Caco-2 (cell line): ENCODE measurements at regions not wholly inside any gene's neighbourhood (a gene's known extent, or its start where the extent isn't known, plus 50 kb on each side); places are given as distances from the start of the nearest gene placed in this dataset.
A peak's percentile ranks its signal among the peaks of the same experiment; 100 is the strongest.

Experiments
- BruUV-seq: library from RNA; stranded (reverse); fragments of 400-500 nt; replicated peaks from 2 replicates; lab custom pipeline; 2021; lab: Mats Ljungman, UMichigan
- CTCF ChIA-PET: fragments of 300-600 bp; sonication (Branson Sonifier 250); formaldehyde crosslinking; loops from one replicate; lab custom pipeline; 2022; ENCODE audit warnings: antibody characterized with exemption; lab: Charles Lee
- POLR2A ChIA-PET: fragments of 300-600 bp; sonication (Branson Sonifier 250); formaldehyde crosslinking; loops from one replicate; lab custom pipeline; 2022; ENCODE audit warnings: antibody characterized with exemption; lab: Charles Lee
- DNase-seq, 2 experiments: peaks; one replicate each; pipeline versions ENCODE4 v3.0.0 to v3.0.0-alpha.2; 2020 to 2022
- H3K27me3 ChIP-seq: replicated peaks from 2 replicates; pipeline ENCODE4 v1.6.0; 2011; ENCODE audit warnings: low read length; ENCODE audit not compliant: control insufficient read depth, insufficient read depth
- H3K36me3 ChIP-seq: 2 replicates; pipeline ENCODE4 v1.5.1; 2011; ENCODE audit warnings: low read length; ENCODE audit not compliant: control insufficient read depth, insufficient read depth
- H3K4me1 ChIP-seq: fragments of 250-450 bp; sonication (Bioruptor Pico); 2 replicates; pipeline ENCODE4 v1.5.1; 2020; ENCODE audit warnings: mild to moderate bottlenecking
- H3K4me3 ChIP-seq: 2 replicates; pipeline ENCODE4 v1.5.1; 2011; ENCODE audit warnings: low read depth, mild to moderate bottlenecking, control low read depth, low read length
- H3K9me3 ChIP-seq: fragments of 250-450 bp; sonication (Bioruptor Pico); 2 replicates; pipeline ENCODE4 v1.5.1; 2020; ENCODE audit warnings: mild to moderate bottlenecking, moderate library complexity
- H3K27ac Mint-ChIP-seq: one replicate; pipeline ENCODE4 v1.8.0; 2022; ENCODE audit warnings: mixed read lengths; ENCODE audit not compliant: unreplicated experiment
- H3K27me3 Mint-ChIP-seq: one replicate; pipeline ENCODE4 v1.8.0; 2022; ENCODE audit warnings: mixed read lengths; ENCODE audit not compliant: insufficient read depth, unreplicated experiment
- H3K36me3 Mint-ChIP-seq: one replicate; pipeline ENCODE4 v1.8.0; 2022; ENCODE audit warnings: mild to moderate bottlenecking, mixed read lengths; ENCODE audit not compliant: insufficient read depth, unreplicated experiment
- H3K4me1 Mint-ChIP-seq: one replicate; pipeline ENCODE4 v1.8.0; 2022; ENCODE audit warnings: low read depth, mixed read lengths; ENCODE audit not compliant: unreplicated experiment
- H3K4me3 Mint-ChIP-seq: one replicate; pipeline ENCODE4 v1.8.0; 2022; ENCODE audit warnings: mild to moderate bottlenecking, moderate library complexity, mixed read lengths; ENCODE audit not compliant: unreplicated experiment
- H3K9me3 Mint-ChIP-seq: one replicate; pipeline ENCODE4 v1.8.0; 2022; ENCODE audit warnings: mixed read lengths; ENCODE audit not compliant: unreplicated experiment
- intact Hi-C: fragments of 100-400 bp; cut with micrococcal nuclease; formaldehyde crosslinking; loops from one replicate; pipeline ENCODE4 v1.10.0; 2022; ENCODE audit not compliant: unreplicated experiment
- TF ChIP-seq, protein P1 (sequence below), 2 experiments: fragments of 200-600 bp in 1 of 2; IDR thresholded peaks; 1 replicate in 1 of 2; 2 replicates in 1 of 2; pipeline versions ENCODE4 v1.5.1 to v1.8.0; 2011 to 2022; ENCODE audit warnings: antibody characterized with exemption in 1 of 2, control low read depth in 1 of 2, inconsistent platforms in 1 of 2, low read depth in 1 of 2, low read length in 1 of 2, mild to moderate bottlenecking in 1 of 2, moderate library complexity in 1 of 2; ENCODE audit not compliant: insufficient read depth in 1 of 2, severe bottlenecking in 1 of 2, unreplicated experiment in 1 of 2

GRCh38 chr1:234745276-234745675, 135.3 kb upstream of the IRF2BP2 start:
- H3K27me3 ChIP-seq, result no peaks in the 10 kb centered on the region
- H3K4me1 ChIP-seq, result peaks cover 31% of the 10 kb centered on the region
- H3K36me3 ChIP-seq, result no peaks in the 10 kb centered on the region
- Mint-ChIP-seq H3K27ac (peak overlapping the region; percentile 34), H3K4me1 (peaks cover 34% of the 10 kb centered on the region), H3K4me3 (no peak overlapping the region), H3K27me3 (no peaks in the 10 kb centered on the region), H3K36me3 (no peaks in the 10 kb centered on the region), H3K9me3 (no peaks in the 10 kb centered on the region)
- DNase-seq, result no peak
- TF ChIP-seq, protein P1, sequence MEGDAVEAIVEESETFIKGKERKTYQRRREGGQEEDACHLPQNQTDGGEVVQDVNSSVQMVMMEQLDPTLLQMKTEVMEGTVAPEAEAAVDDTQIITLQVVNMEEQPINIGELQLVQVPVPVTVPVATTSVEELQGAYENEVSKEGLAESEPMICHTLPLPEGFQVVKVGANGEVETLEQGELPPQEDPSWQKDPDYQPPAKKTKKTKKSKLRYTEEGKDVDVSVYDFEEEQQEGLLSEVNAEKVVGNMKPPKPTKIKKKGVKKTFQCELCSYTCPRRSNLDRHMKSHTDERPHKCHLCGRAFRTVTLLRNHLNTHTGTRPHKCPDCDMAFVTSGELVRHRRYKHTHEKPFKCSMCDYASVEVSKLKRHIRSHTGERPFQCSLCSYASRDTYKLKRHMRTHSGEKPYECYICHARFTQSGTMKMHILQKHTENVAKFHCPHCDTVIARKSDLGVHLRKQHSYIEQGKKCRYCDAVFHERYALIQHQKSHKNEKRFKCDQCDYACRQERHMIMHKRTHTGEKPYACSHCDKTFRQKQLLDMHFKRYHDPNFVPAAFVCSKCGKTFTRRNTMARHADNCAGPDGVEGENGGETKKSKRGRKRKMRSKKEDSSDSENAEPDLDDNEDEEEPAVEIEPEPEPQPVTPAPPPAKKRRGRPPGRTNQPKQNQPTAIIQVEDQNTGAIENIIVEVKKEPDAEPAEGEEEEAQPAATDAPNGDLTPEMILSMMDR (IDR thresholded peaks at IDR 0.05; ENCODE audit: insufficient read depth in 1 of 2, low read depth in 1 of 2, low read length in 1 of 2, severe bottlenecking in 1 of 2, unreplicated experiment in 1 of 2), result no peak
- ChIA-PET POLR2A (interaction anchor here (0.6 to 1.0 kb wide), 3 partner anchors 23 to 134 kb away, joined by 3 read pairs; no protein-coding TSS in a partner anchor), CTCF (interaction anchor here (1.1 to 1.4 kb wide), 2 partner anchors 10 to 22 kb away, joined by 3 to 4 read pairs; no protein-coding TSS in a partner anchor)
- BruUV-seq, result no TSS peak
- H3K9me3 ChIP-seq, result no peaks in the 10 kb centered on the region; the same call in 1 of the 2 replicates
- H3K4me3 ChIP-seq, result no peak overlapping the region
- intact Hi-C loops, result no loop called here

- ChIA-PET POLR2A (no interaction called here), CTCF (interaction anchor here (1.2 kb wide), 1 partner anchor 349 kb away, joined by 4 read pairs; no protein-coding TSS in a partner anchor)
- intact Hi-C loops, result no loop called here
- Histone ChIP-seq H3K36me3 (no peaks in the 10 kb centered on the region), H3K9me3 (no peaks in the 10 kb centered on the region; the same call in 1 of the 2 replicates), H3K4me3 (no peak overlapping the region), H3K4me1 (peaks cover 30% of the 10 kb centered on the region), H3K27me3 (no peaks in the 10 kb centered on the region)
- no peaks in the 10 kb centered on the region for H3K27me3 Mint-ChIP-seq
- H3K4me3 Mint-ChIP-seq, result no peak overlapping the region
- H3K4me1 Mint-ChIP-seq, result peaks cover 29% of the 10 kb centered on the region
- DNase-seq, result no peak
- H3K27ac Mint-ChIP-seq, result no peak overlapping the region
- BruUV-seq, result no TSS peak
- no peaks in the 10 kb centered on the region for H3K36me3 Mint-ChIP-seq
- TF ChIP-seq, protein P1 (IDR thresholded peaks at IDR 0.05; ENCODE audit: insufficient read depth in 1 of 2, low read depth in 1 of 2, low read length in 1 of 2, severe bottlenecking in 1 of 2, unreplicated experiment in 1 of 2), result no peak
- no peaks in the 10 kb centered on the region for H3K9me3 Mint-ChIP-seq
Measured at GRCh38 chr1:234743791-234744611, 134.0 kb upstream of the IRF2BP2 start.

- no peaks in the 10 kb centered on the region for H3K27me3 Mint-ChIP-seq
Measured at GRCh38 chr1:234742622-234743021, 132.6 kb upstream of the IRF2BP2 start.

More at GRCh38 chr1:234742622-234743021, 132.6 kb upstream of the IRF2BP2 start:
- Histone ChIP-seq H3K4me1 (peaks cover 30% of the 10 kb centered on the region), H3K36me3 (no peaks in the 10 kb centered on the region), H3K27me3 (no peaks in the 10 kb centered on the region), H3K9me3 (no peaks in the 10 kb centered on the region; the same call in 1 of the 2 replicates), H3K4me3 (no peak overlapping the region)
- no TSS peak for BruUV-seq
- DNase-seq, result no peak
- CTCF ChIA-PET, result interaction anchor here (0.9 kb wide), 1 partner anchor 49 kb away, joined by 3 read pairs; no protein-coding TSS in a partner anchor
- no peak overlapping the region for H3K27ac Mint-ChIP-seq
- POLR2A ChIA-PET, result no interaction called here
- H3K4me3 Mint-ChIP-seq, result no peak overlapping the region
- peaks cover 22% of the 10 kb centered on the region for H3K4me1 Mint-ChIP-seq
- TF ChIP-seq, protein P1 (IDR thresholded peaks at IDR 0.05; ENCODE audit: insufficient read depth in 1 of 2, low read depth in 1 of 2, low read length in 1 of 2, severe bottlenecking in 1 of 2, unreplicated experiment in 1 of 2), result no peak
- no peaks in the 10 kb centered on the region for H3K9me3 Mint-ChIP-seq
- intact Hi-C loops, result no loop called here
- no peaks in the 10 kb centered on the region for H3K36me3 Mint-ChIP-seq
